ENCODE measurements at regions not wholly inside any gene's neighbourhood (a gene's known extent, or its start where the extent isn't known, plus 50 kb on each side); places are given as distances from the start of the nearest gene placed in this dataset.

GRCh38 chr7:145009876-145010275 is 174.0 kb upstream of the TPK1 start:
- DNase-seq: peak in 1 of 10 donors; percentile 20
- intact Hi-C loops (cut with DNase I): no loop called here

- intact Hi-C loops (cut with DNase I): no loop called here
- no peak for DNase-seq
These were observed 169.7 kb upstream of the TPK1 start for GRCh38 chr7:145005601-145006000.

GRCh38 chr7:144997512-144997911 is 161.7 kb upstream of the TPK1 start:
- no peak for DNase-seq
- intact Hi-C loops (cut with DNase I): no loop called here

- DNase-seq: no peak
- intact Hi-C loops (cut with DNase I): no loop called here
These were observed 159.6 kb upstream of the TPK1 start for GRCh38 chr7:144995495-144995894.

GRCh38 chr7:144991041-144991440 is 155.2 kb upstream of the TPK1 start:
- intact Hi-C loops (cut with DNase I): no loop called here
- no peak for DNase-seq

- DNase-seq: no peak
- intact Hi-C loops (cut with DNase I): no loop called here
These were observed 151.8 kb upstream of the TPK1 start for GRCh38 chr7:144987686-144988085.

- intact Hi-C loops (cut with DNase I): no loop called here
- DNase-seq: no peak
These were observed 146.3 kb upstream of the TPK1 start for GRCh38 chr7:144982133-144982532.

- intact Hi-C loops (cut with DNase I): no loop called here
- DNase-seq: no peak
These were observed 140.0 kb upstream of the TPK1 start for GRCh38 chr7:144975882-144976281.

GRCh38 chr7:144969787-144970186 is 133.9 kb upstream of the TPK1 start:
- intact Hi-C loops (cut with DNase I): no loop called here
- DNase-seq: no peak

- no peak for DNase-seq
- intact Hi-C loops (cut with DNase I): no loop called here
These were observed 124.9 kb upstream of the TPK1 start for GRCh38 chr7:144960763-144961162.

GRCh38 chr7:144957998-144958397 is 122.1 kb upstream of the TPK1 start:
- intact Hi-C loops (cut with DNase I): no loop called here
- no peak for DNase-seq

- intact Hi-C loops (cut with DNase I): no loop called here
- DNase-seq: no peak
These were observed 119.6 kb upstream of the TPK1 start for GRCh38 chr7:144955422-144955821.

GRCh38 chr7:144941127-144941526 is 105.3 kb upstream of the TPK1 start:
- intact Hi-C loops (cut with DNase I): no loop called here
- DNase-seq: no peak

- no peak for DNase-seq
- intact Hi-C loops (cut with DNase I): no loop called here
These were observed 101.3 kb upstream of the TPK1 start for GRCh38 chr7:144937199-144937598.

- intact Hi-C loops (cut with DNase I): no loop called here
- DNase-seq: no peak
These were observed 100.5 kb upstream of the TPK1 start for GRCh38 chr7:144936314-144936713.

GRCh38 chr7:144910411-144910810 is 74.6 kb upstream of the TPK1 start:
- intact Hi-C loops (cut with DNase I): no loop called here
- no peak for DNase-seq

GRCh38 chr7:144908943-144909556 is 73.2 kb upstream of the TPK1 start:
- intact Hi-C loops (cut with DNase I): no loop called here
- no peak for DNase-seq

GRCh38 chr7:144908324-144908723 is 72.5 kb upstream of the TPK1 start:
- DNase-seq: no peak
- intact Hi-C loops (cut with DNase I): no loop called here

GRCh38 chr7:144907577-144907976 is 71.7 kb upstream of the TPK1 start:
- intact Hi-C loops (cut with DNase I): no loop called here
- no peak for DNase-seq

- intact Hi-C loops (cut with DNase I): no loop called here
- no peak for DNase-seq
These were observed 67.3 kb upstream of the TPK1 start for GRCh38 chr7:144903201-144903600.

GRCh38 chr7:144892761-144893160 is 56.9 kb upstream of the TPK1 start:
- no peak for DNase-seq
- intact Hi-C loops (cut with DNase I): no loop called here
